CD4-positive, alpha-beta memory T cell (primary cell): ENCODE measurements at regions not wholly inside any gene's neighbourhood (a gene's known extent, or its start where the extent isn't known, plus 50 kb on each side); places are given as distances from the start of the nearest gene placed in this dataset.
A peak's percentile ranks its signal among the peaks of the same experiment; 100 is the strongest.

Source experiments
- CTCF ChIA-PET: fragments of 350-600 bp; sonication (Branson Sonifier 250); formaldehyde crosslinking; loops from one replicate; lab custom pipeline; 2021; ENCODE audit warnings: inconsistent platforms; ENCODE audit not compliant: partially characterized antibody; lab: Charles Lee
- POLR2A ChIA-PET: fragments of 350-600 bp; sonication (Branson Sonifier 250); formaldehyde crosslinking; loops from one replicate; lab custom pipeline; 2021; ENCODE audit not compliant: partially characterized antibody; lab: Charles Lee
- DNase-seq, 5 donors: peaks; one replicate each; pipeline versions ENCODE4 v3.0.0 to v3.0.0-alpha.2; 2020 to 2022; ENCODE audit warnings: mixed read lengths in 1 of 5
- H3K27ac ChIP-seq: one replicate; pipeline ENCODE4 v1.7.0; 2013; ENCODE audit warnings: low read depth, low read length
- H3K27me3 ChIP-seq: 2 replicates; pipeline ENCODE4 v1.7.0; 2013; ENCODE audit warnings: mild to moderate bottlenecking, low read length, moderate library complexity; ENCODE audit not compliant: insufficient read depth
- H3K36me3 ChIP-seq: 2 replicates; pipeline ENCODE4 v1.7.0; 2013; ENCODE audit warnings: mild to moderate bottlenecking, low read length, moderate library complexity; ENCODE audit not compliant: insufficient read depth
- H3K4me1 ChIP-seq: 2 replicates; pipeline ENCODE4 v1.7.0; 2013; ENCODE audit warnings: mild to moderate bottlenecking, low read length, moderate library complexity; ENCODE audit not compliant: insufficient read depth
- H3K4me3 ChIP-seq, 2 donors: one replicate each; pipeline ENCODE4 v1.7.0; 2013; ENCODE audit warnings: low read length in 2 of 2, mild to moderate bottlenecking in 1 of 2
- H3K9me3 ChIP-seq, 2 donors: one replicate each; pipeline ENCODE4 v1.7.0; 2013; ENCODE audit warnings: low read length in 2 of 2, control low read depth in 1 of 2; ENCODE audit not compliant: control insufficient read depth in 1 of 2
- H3K27ac Mint-ChIP-seq, 7 donors: one replicate each; pipeline ENCODE4 v1.8.0; 2020 to 2021; ENCODE audit warnings: mixed read lengths in 7 of 7, mild to moderate bottlenecking in 6 of 7, inconsistent platforms in 3 of 7, moderate library complexity in 3 of 7
- H3K27me3 Mint-ChIP-seq, 2 donors: one replicate each; pipeline ENCODE4 v1.8.0; 2020 to 2021; ENCODE audit warnings: mixed read lengths in 2 of 2
- H3K36me3 Mint-ChIP-seq, 2 donors: one replicate each; pipeline ENCODE4 v1.8.0; 2020 to 2021; ENCODE audit warnings: mixed read lengths in 2 of 2, inconsistent platforms in 1 of 2, mild to moderate bottlenecking in 1 of 2
- H3K4me1 Mint-ChIP-seq, 4 donors: one replicate each; pipeline ENCODE4 v1.8.0; 2020 to 2021; ENCODE audit warnings: mixed read lengths in 4 of 4, mild to moderate bottlenecking in 1 of 4
- H3K4me3 Mint-ChIP-seq, 8 donors: one replicate each; pipeline ENCODE4 v1.8.0; 2020 to 2021; ENCODE audit warnings: mixed read lengths in 8 of 8, mild to moderate bottlenecking in 7 of 8, moderate library complexity in 6 of 8, inconsistent platforms in 3 of 8
- H3K9me3 Mint-ChIP-seq, 8 donors: one replicate each; pipeline ENCODE4 v1.8.0; 2020 to 2021; ENCODE audit warnings: mixed read lengths in 8 of 8, mild to moderate bottlenecking in 5 of 8, inconsistent platforms in 3 of 8, moderate library complexity in 1 of 8
- intact Hi-C: fragments of 100-400 bp; cut with micrococcal nuclease; formaldehyde crosslinking; loops from one replicate; pipeline ENCODE4 v1.15.1; 2023

GRCh38 chr20:56896447-56896846, 267.3 kb downstream of the TFAP2C start:
- no peak for DNase-seq
- peaks cover 2 to 11% (median 6%) of the 10 kb centered on the region in 8 donors for H3K9me3 Mint-ChIP-seq
- H3K4me1 Mint-ChIP-seq = peaks cover 0 to 14% (median 5%) of the 10 kb centered on the region in 4 donors
- ChIA-PET CTCF (no interaction called here), POLR2A (no interaction called here)
- H3K27ac Mint-ChIP-seq = no peak overlapping the region
- no peaks in the 10 kb centered on the region for H3K36me3 ChIP-seq
- no peaks in the 10 kb centered on the region for H3K4me1 ChIP-seq
- H3K9me3 ChIP-seq = no peaks in the 10 kb centered on the region
- H3K27me3 Mint-ChIP-seq = peaks cover 0 to 4% of the 10 kb centered on the region in 2 donors
- H3K36me3 Mint-ChIP-seq = no peaks in the 10 kb centered on the region
- no peaks in the 10 kb centered on the region for H3K27me3 ChIP-seq
- H3K27ac ChIP-seq = no peak overlapping the region
- H3K4me3 Mint-ChIP-seq = no peak overlapping the region
- intact Hi-C loops = no loop called here
- no peak overlapping the region for H3K4me3 ChIP-seq

GRCh38 chr20:56897318-56897957, 268.3 kb downstream of the TFAP2C start:
- Mint-ChIP-seq H3K4me1 (peaks cover 0 to 13% (median 5%) of the 10 kb centered on the region in 4 donors), H3K36me3 (no peaks in the 10 kb centered on the region), H3K4me3 (no peak overlapping the region), H3K9me3 (peaks cover 2 to 11% (median 6%) of the 10 kb centered on the region in 8 donors), H3K27ac (no peak overlapping the region), H3K27me3 (peaks cover 0 to 4% of the 10 kb centered on the region in 2 donors)
- no peaks in the 10 kb centered on the region for H3K36me3 ChIP-seq
- no peak overlapping the region for H3K27ac ChIP-seq
- POLR2A ChIA-PET = no interaction called here
- intact Hi-C loops = no loop called here
- H3K4me3 ChIP-seq = no peak overlapping the region
- CTCF ChIA-PET = no interaction called here
- H3K9me3 ChIP-seq = no peaks in the 10 kb centered on the region
- no peaks in the 10 kb centered on the region for H3K27me3 ChIP-seq
- DNase-seq = no peak
- no peaks in the 10 kb centered on the region for H3K4me1 ChIP-seq

GRCh38 chr20:56897958-56898349, 268.8 kb downstream of the TFAP2C start:
- Mint-ChIP-seq H3K4me3 (no peak overlapping the region), H3K27me3 (peaks cover 0 to 4% of the 10 kb centered on the region in 2 donors), H3K36me3 (no peaks in the 10 kb centered on the region), H3K9me3 (peaks cover 0 to 11% (median 6%) of the 10 kb centered on the region in 8 donors), H3K27ac (no peak overlapping the region), H3K4me1 (peaks cover 0 to 10% (median 5%) of the 10 kb centered on the region in 4 donors)
- CTCF ChIA-PET = no interaction called here
- POLR2A ChIA-PET = no interaction called here
- Histone ChIP-seq H3K9me3 (no peaks in the 10 kb centered on the region), H3K4me1 (no peaks in the 10 kb centered on the region), H3K27ac (no peak overlapping the region), H3K36me3 (no peaks in the 10 kb centered on the region), H3K27me3 (no peaks in the 10 kb centered on the region), H3K4me3 (no peak overlapping the region)
- intact Hi-C loops = no loop called here
- no peak for DNase-seq

- Histone ChIP-seq H3K4me1 (no peaks in the 10 kb centered on the region), H3K27ac (no peak overlapping the region), H3K36me3 (no peaks in the 10 kb centered on the region), H3K9me3 (no peaks in the 10 kb centered on the region), H3K27me3 (no peaks in the 10 kb centered on the region), H3K4me3 (no peak overlapping the region)
- no peak for DNase-seq
- intact Hi-C loops = no loop called here
- H3K27ac Mint-ChIP-seq = peak overlapping the region in 1 of 7 donors; percentile 17
- CTCF ChIA-PET = no interaction called here
- H3K9me3 Mint-ChIP-seq = peaks cover 0 to 8% (median 6%) of the 10 kb centered on the region in 8 donors
- H3K4me1 Mint-ChIP-seq = peaks cover 0 to 1% (median 0%) of the 10 kb centered on the region in 4 donors
- no peak overlapping the region for H3K4me3 Mint-ChIP-seq
- H3K27me3 Mint-ChIP-seq = peaks cover 0 to 4% of the 10 kb centered on the region in 2 donors
- H3K36me3 Mint-ChIP-seq = no peaks in the 10 kb centered on the region
- POLR2A ChIA-PET = no interaction called here
Observed at GRCh38 chr20:56899506-56899905, 270.4 kb downstream of the TFAP2C start.

GRCh38 chr20:56900252-56900651, 271.1 kb downstream of the TFAP2C start:
- Histone ChIP-seq H3K36me3 (no peaks in the 10 kb centered on the region), H3K4me1 (no peaks in the 10 kb centered on the region), H3K9me3 (no peaks in the 10 kb centered on the region), H3K4me3 (no peak overlapping the region), H3K27me3 (no peaks in the 10 kb centered on the region), H3K27ac (no peak overlapping the region)
- Mint-ChIP-seq H3K27ac (no peak overlapping the region), H3K9me3 (peaks cover 0 to 8% (median 4%) of the 10 kb centered on the region in 8 donors), H3K27me3 (peaks cover 0 to 4% of the 10 kb centered on the region in 2 donors), H3K36me3 (no peaks in the 10 kb centered on the region), H3K4me3 (peak overlapping the region in 1 of 8 donors; percentile 4), H3K4me1 (no peaks in the 10 kb centered on the region)
- intact Hi-C loops = no loop called here
- ChIA-PET POLR2A (no interaction called here), CTCF (no interaction called here)
- no peak for DNase-seq

- Mint-ChIP-seq H3K27me3 (peaks cover 0 to 4% of the 10 kb centered on the region in 2 donors), H3K27ac (no peak overlapping the region), H3K9me3 (peaks cover 0 to 12% (median 4%) of the 10 kb centered on the region in 8 donors), H3K4me1 (no peaks in the 10 kb centered on the region), H3K36me3 (no peaks in the 10 kb centered on the region), H3K4me3 (no peak overlapping the region)
- no peak overlapping the region for H3K27ac ChIP-seq
- H3K9me3 ChIP-seq = no peaks in the 10 kb centered on the region
- DNase-seq = no peak
- ChIA-PET CTCF (no interaction called here), POLR2A (no interaction called here)
- H3K27me3 ChIP-seq = no peaks in the 10 kb centered on the region
- intact Hi-C loops = no loop called here
- H3K4me3 ChIP-seq = no peak overlapping the region
- H3K36me3 ChIP-seq = no peaks in the 10 kb centered on the region
- no peaks in the 10 kb centered on the region for H3K4me1 ChIP-seq
Observed at GRCh38 chr20:56903421-56903820, 274.3 kb downstream of the TFAP2C start.

GRCh38 chr20:56903858-56904257, 274.8 kb downstream of the TFAP2C start:
- Mint-ChIP-seq H3K36me3 (no peaks in the 10 kb centered on the region), H3K4me3 (no peak overlapping the region), H3K9me3 (peaks cover 0 to 12% (median 4%) of the 10 kb centered on the region in 8 donors), H3K27me3 (peaks cover 0 to 4% of the 10 kb centered on the region in 2 donors), H3K27ac (no peak overlapping the region), H3K4me1 (no peaks in the 10 kb centered on the region)
- Histone ChIP-seq H3K27me3 (no peaks in the 10 kb centered on the region), H3K4me1 (no peaks in the 10 kb centered on the region), H3K9me3 (no peaks in the 10 kb centered on the region), H3K27ac (no peak overlapping the region), H3K4me3 (no peak overlapping the region), H3K36me3 (no peaks in the 10 kb centered on the region)
- intact Hi-C loops = no loop called here
- DNase-seq = no peak
- CTCF ChIA-PET = no interaction called here
- POLR2A ChIA-PET = no interaction called here
